Nephron progenitor cell (in vitro differentiated cells): ENCODE measurements at regions not wholly inside any gene's neighbourhood (a gene's known extent, or its start where the extent isn't known, plus 50 kb on each side); places are given as distances from the start of the nearest gene placed in this dataset.

Source experiments
- DNase-seq: peaks from one replicate; pipeline ENCODE4 v3.0.0; 2021
- H3K27ac Mint-ChIP-seq: 2 replicates; pipeline ENCODE4 v1.8.0; 2021; ENCODE audit warnings: mild to moderate bottlenecking, moderate library complexity, mixed read lengths
- H3K27me3 Mint-ChIP-seq: 2 replicates; pipeline ENCODE4 v1.8.0; 2021; ENCODE audit warnings: mild to moderate bottlenecking, low read depth, mixed read lengths; ENCODE audit not compliant: poor library complexity
- H3K36me3 Mint-ChIP-seq: 2 replicates; pipeline ENCODE4 v1.8.0; 2021; ENCODE audit warnings: low read depth, mixed read lengths
- H3K4me1 Mint-ChIP-seq: 2 replicates; pipeline ENCODE4 v1.8.0; 2021; ENCODE audit warnings: mixed read lengths
- H3K4me3 Mint-ChIP-seq: 2 replicates; pipeline ENCODE4 v1.8.0; 2021; ENCODE audit warnings: mild to moderate bottlenecking, moderate library complexity, mixed read lengths
- H3K9me3 Mint-ChIP-seq: 2 replicates; pipeline ENCODE4 v1.8.0; 2021; ENCODE audit warnings: mild to moderate bottlenecking, moderate library complexity, mixed read lengths
- TF ChIP-seq, protein P1 (sequence below): fragments of 200-600 bp; sonication (generic); IDR thresholded peaks from 2 replicates; pipeline ENCODE4 v1.5.0; 2021; ENCODE audit warnings: antibody characterized with exemption

DNA sequence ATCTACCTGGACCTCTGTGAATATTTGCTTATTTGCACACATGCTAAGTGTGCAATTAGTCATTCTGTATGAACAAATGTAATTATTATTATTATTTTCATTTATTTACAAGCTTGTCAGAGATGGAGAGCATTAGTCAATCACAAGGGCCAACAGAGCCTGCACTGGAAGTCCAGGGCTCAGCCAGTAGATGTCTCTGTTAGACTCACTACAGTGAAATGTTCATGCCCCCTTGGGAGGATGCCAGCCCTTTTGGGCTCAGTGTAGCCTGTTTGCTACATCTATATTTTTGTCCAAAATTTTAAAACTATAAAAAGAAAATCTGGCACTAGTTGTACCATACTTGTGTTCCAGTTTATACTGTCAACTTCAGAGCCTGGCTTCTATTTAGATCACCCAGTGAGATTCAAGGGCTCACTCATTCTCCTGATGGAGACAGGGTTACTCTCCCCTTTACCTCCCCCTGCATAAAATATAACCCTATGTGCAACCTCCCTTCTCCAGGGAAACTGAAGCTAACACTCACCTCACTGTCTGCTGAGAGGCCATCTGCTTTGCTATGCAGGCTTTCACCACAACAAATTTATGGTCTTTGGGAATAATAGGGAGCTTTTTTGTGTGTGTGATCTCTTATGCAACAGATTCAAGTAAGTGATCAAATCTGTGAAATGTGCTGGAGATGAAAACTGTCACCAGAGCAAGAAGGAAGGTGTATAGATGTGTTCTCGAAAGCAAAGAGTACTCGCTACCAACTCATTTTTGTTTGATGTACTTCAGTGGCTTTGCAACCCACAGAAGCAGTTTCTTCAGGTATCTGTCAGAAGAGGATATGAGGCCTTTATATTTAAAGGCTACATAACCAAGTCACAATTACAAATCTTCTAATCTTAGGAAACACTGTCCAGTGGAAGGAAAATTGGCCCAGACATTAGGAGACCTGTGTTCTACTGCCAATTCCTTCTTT, 99.9 kb upstream of the TLE4 start:
- Mint-ChIP-seq H3K36me3 (peaks cover 3% of the 10 kb centered on the region), H3K9me3 (peaks cover 3% of the 10 kb centered on the region), H3K27ac (peak overlapping the region; percentile 29), H3K27me3 (no peaks in the 10 kb centered on the region), H3K4me3 (no peak overlapping the region), H3K4me1 (peaks cover 6% of the 10 kb centered on the region)
- DNase-seq = no peak
- TF ChIP-seq, protein P1, sequence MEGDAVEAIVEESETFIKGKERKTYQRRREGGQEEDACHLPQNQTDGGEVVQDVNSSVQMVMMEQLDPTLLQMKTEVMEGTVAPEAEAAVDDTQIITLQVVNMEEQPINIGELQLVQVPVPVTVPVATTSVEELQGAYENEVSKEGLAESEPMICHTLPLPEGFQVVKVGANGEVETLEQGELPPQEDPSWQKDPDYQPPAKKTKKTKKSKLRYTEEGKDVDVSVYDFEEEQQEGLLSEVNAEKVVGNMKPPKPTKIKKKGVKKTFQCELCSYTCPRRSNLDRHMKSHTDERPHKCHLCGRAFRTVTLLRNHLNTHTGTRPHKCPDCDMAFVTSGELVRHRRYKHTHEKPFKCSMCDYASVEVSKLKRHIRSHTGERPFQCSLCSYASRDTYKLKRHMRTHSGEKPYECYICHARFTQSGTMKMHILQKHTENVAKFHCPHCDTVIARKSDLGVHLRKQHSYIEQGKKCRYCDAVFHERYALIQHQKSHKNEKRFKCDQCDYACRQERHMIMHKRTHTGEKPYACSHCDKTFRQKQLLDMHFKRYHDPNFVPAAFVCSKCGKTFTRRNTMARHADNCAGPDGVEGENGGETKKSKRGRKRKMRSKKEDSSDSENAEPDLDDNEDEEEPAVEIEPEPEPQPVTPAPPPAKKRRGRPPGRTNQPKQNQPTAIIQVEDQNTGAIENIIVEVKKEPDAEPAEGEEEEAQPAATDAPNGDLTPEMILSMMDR = no peak

DNA sequence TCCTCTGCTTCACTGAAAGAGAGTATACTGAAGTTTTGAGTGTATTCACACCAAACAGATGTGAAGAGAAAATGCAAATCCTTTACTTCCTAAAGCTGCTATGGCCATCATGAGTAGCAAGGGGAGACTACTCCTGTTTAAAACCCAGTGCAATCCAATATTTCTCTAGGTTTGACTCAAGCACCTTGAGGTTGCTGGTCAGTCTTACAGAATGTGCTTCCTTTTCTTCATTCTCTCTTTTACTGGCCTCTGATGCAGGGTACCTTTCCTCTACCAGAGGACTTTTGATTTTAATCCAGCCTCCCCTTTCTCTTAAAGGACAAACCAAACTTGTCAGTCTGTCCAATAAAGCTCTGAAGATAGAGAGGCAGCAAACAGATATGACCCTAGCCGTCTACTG, 98.1 kb upstream of the TLE4 start:
- Mint-ChIP-seq H3K27me3 (no peaks in the 10 kb centered on the region), H3K4me1 (peaks cover 12% of the 10 kb centered on the region), H3K36me3 (peaks cover 3% of the 10 kb centered on the region), H3K4me3 (no peak overlapping the region), H3K27ac (no peak overlapping the region), H3K9me3 (peaks cover 3% of the 10 kb centered on the region)
- DNase-seq = no peak
- TF ChIP-seq, protein P1 = no peak

DNA sequence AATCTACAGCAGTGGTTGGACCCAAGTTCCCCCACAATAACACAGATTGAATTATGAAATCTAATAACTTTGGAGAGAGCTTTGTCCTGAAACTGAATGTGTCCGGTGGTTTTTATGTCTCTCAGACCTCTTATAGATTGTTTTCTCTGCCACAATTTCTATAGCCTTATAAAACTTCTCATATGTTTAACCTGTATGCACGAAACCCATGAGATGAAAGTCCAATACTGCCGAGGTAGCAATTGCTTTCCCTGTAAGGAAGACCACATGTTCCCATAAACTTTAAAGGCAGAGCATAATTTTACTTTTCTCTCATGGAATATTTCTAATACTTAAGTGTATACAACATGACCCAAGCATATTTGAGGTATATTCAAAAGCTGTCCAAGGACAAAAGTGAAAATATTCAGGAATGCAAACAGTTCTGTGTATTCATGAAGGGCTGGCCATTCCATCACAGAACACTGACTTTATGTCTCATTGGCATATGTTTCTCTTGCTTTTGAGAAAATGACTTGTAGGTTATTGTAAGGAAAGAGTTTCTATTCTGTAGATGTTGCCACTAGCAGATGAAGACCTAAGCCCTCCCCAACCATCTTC, 94.4 kb upstream of the TLE4 start:
- H3K27me3 Mint-ChIP-seq = peaks cover 2% of the 10 kb centered on the region
- TF ChIP-seq, protein P1 = no peak
- DNase-seq = no peak
- H3K4me1 Mint-ChIP-seq = peaks cover 30% of the 10 kb centered on the region
- peaks cover 3% of the 10 kb centered on the region for H3K9me3 Mint-ChIP-seq
- H3K27ac Mint-ChIP-seq = no peak overlapping the region
- H3K4me3 Mint-ChIP-seq = no peak overlapping the region
- H3K36me3 Mint-ChIP-seq = peaks cover 3% of the 10 kb centered on the region

DNA sequence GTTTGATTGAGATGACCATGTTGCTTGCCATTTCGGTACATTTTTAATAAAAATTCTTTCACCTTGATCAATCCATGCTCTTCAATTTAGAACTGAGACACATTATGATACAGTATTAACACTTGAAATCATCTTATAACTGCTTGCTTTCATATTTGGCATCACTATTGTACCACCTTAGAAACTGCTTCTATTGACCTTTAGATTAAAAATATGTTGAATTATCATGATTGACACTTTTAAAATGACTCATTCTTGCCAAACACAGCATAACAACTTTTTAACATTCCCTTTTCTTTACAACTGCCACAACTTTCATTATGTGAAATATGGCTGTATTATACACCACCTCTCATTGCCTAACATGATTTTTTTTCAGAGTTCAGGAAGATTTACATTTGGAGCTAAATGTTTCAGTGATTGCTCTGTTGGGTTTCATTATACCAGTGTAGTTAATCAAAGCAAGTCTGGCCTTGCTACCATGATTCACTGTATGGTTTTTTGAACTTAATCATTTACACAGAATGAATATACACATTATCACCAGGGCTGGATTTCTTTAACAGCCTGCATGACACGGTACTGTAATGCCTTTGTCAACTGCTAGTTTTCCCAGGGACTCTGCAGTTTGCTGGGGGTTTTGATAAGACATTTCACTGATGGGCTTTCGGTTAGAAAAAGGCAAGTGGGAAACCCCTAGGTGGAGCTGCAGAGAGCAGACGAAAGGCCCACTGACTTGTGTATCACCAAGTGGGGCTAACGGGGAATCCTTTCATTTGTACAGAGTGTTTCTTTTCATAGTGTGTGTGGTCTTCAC, 93.6 kb upstream of the TLE4 start:
- peak; percentile 23 for DNase-seq
- Mint-ChIP-seq H3K36me3 (peaks cover 3% of the 10 kb centered on the region), H3K27me3 (peaks cover 2% of the 10 kb centered on the region), H3K9me3 (peaks cover 3% of the 10 kb centered on the region), H3K27ac (no peak overlapping the region), H3K4me1 (peaks cover 30% of the 10 kb centered on the region), H3K4me3 (no peak overlapping the region)
- TF ChIP-seq, protein P1 = peak; percentile 48

DNA sequence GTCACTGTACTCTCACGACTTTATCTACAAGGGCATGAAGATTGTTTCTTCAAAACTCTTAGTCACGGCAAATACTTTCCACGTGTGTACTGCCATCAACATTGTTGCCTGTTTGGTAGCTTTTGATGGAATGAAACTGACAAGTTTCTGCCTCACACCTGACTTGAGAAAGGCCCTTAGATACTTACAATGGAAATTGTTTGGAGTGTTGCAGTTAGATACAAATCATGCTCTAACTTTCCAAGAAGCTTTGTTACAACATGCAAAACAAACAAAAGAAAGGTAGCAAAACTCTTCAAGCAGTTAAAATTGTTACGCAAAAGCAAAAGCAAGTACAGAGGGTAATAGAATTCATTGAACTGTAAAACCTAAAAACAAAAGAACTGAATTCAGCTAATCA, 91.1 kb upstream of the TLE4 start:
- no peak for DNase-seq
- Mint-ChIP-seq H3K36me3 (no peaks in the 10 kb centered on the region), H3K9me3 (no peaks in the 10 kb centered on the region), H3K27me3 (peaks cover 2% of the 10 kb centered on the region), H3K4me3 (no peak overlapping the region), H3K27ac (no peak overlapping the region), H3K4me1 (peaks cover 30% of the 10 kb centered on the region)
- TF ChIP-seq, protein P1 = no peak
